ENCODE measurements at regions not wholly inside any gene's neighbourhood (a gene's known extent, or its start where the extent isn't known, plus 50 kb on each side); places are given as distances from the start of the nearest gene placed in this dataset.

- ChIA-PET CTCF (interaction anchor here (0.7 to 1.5 kb wide), 2 partner anchors 8 to 9 kb away, joined by 3 read pairs; no protein-coding TSS in a partner anchor), POLR2A (no interaction called here)
- no peak for TF ChIP-seq CTCF (IDR thresholded peaks at IDR 0.05)
- H3K27me3 Mint-ChIP-seq: peaks cover 3% of the 10 kb centered on the region
- intact Hi-C loops (cut with micrococcal nuclease): no loop called here
- ATAC-seq (no peak), DNase-seq (no peak)
- no peaks in the 10 kb centered on the region for H3K9me3 Mint-ChIP-seq
- H3K4me3 Mint-ChIP-seq: no peak overlapping the region
- H3K27ac Mint-ChIP-seq: no peak overlapping the region
- H3K4me1 Mint-ChIP-seq (ENCODE audit: low read depth): peaks cover 4% of the 10 kb centered on the region
- no peaks in the 10 kb centered on the region for H3K36me3 Mint-ChIP-seq (ENCODE audit: low read depth)
Observed at GRCh38 chr10:60663850-60664249, 114.4 kb upstream of the CDK1 start.

- ATAC-seq (peak; percentile 39), DNase-seq (no peak)
- H3K4me1 Mint-ChIP-seq (ENCODE audit: low read depth): peaks cover 4% of the 10 kb centered on the region
- no peak for TF ChIP-seq CTCF (IDR thresholded peaks at IDR 0.05)
- ChIA-PET CTCF (interaction anchor here (0.7 to 1.5 kb wide), 3 partner anchors 8 to 13 kb away, joined by 3 read pairs; no protein-coding TSS in a partner anchor), POLR2A (no interaction called here)
- peak overlapping the region; percentile 5 for H3K27ac Mint-ChIP-seq
- H3K36me3 Mint-ChIP-seq (ENCODE audit: low read depth): no peaks in the 10 kb centered on the region
- H3K9me3 Mint-ChIP-seq: peaks cover 3% of the 10 kb centered on the region
- no peak overlapping the region for H3K4me3 Mint-ChIP-seq
- intact Hi-C loops (cut with micrococcal nuclease): no loop called here
- H3K27me3 Mint-ChIP-seq: peaks cover 3% of the 10 kb centered on the region
Observed at GRCh38 chr10:60662917-60663614, 115.2 kb upstream of the CDK1 start.

- no peak for TF ChIP-seq CTCF (IDR thresholded peaks at IDR 0.05)
- intact Hi-C loops (cut with micrococcal nuclease): no loop called here
- H3K36me3 Mint-ChIP-seq (ENCODE audit: low read depth): no peaks in the 10 kb centered on the region
- peaks cover 3% of the 10 kb centered on the region for H3K27me3 Mint-ChIP-seq
- DNase-seq (no peak), ATAC-seq (no peak)
- CTCF ChIA-PET: interaction anchor here (1.4 kb wide), 1 partner anchor 11 kb away, joined by 3 read pairs; no protein-coding TSS in a partner anchor
- H3K4me3 Mint-ChIP-seq: no peak overlapping the region
- H3K4me1 Mint-ChIP-seq (ENCODE audit: low read depth): peaks cover 4% of the 10 kb centered on the region
- POLR2A ChIA-PET: no interaction called here
- peaks cover 3% of the 10 kb centered on the region for H3K9me3 Mint-ChIP-seq
- H3K27ac Mint-ChIP-seq: no peak overlapping the region
Observed at GRCh38 chr10:60661637-60662036, 116.6 kb upstream of the CDK1 start.

GRCh38 chr10:60660625-60661024, 117.7 kb upstream of the CDK1 start:
- DNase-seq (no peak), ATAC-seq (no peak)
- H3K27me3 Mint-ChIP-seq: peaks cover 3% of the 10 kb centered on the region
- H3K36me3 Mint-ChIP-seq (ENCODE audit: low read depth): no peaks in the 10 kb centered on the region
- no peak overlapping the region for H3K4me3 Mint-ChIP-seq
- peaks cover 3% of the 10 kb centered on the region for H3K9me3 Mint-ChIP-seq
- ChIA-PET CTCF (interaction anchor here (1.3 kb wide), 1 partner anchor 14 kb away, joined by 4 read pairs; no protein-coding TSS in a partner anchor), POLR2A (no interaction called here)
- peaks cover 4% of the 10 kb centered on the region for H3K4me1 Mint-ChIP-seq (ENCODE audit: low read depth)
- no peak overlapping the region for H3K27ac Mint-ChIP-seq
- no peak for TF ChIP-seq CTCF (IDR thresholded peaks at IDR 0.05)
- intact Hi-C loops (cut with micrococcal nuclease): no loop called here

- no peak for ATAC-seq
- POLR2A ChIA-PET: no interaction called here
- intact Hi-C loops (cut with micrococcal nuclease): no loop called here
Observed at GRCh38 chr10:60654813-60655464, 123.3 kb upstream of the CDK1 start.

More at GRCh38 chr10:60654813-60655464, 123.3 kb upstream of the CDK1 start:
- no peaks in the 10 kb centered on the region for H3K36me3 Mint-ChIP-seq (ENCODE audit: low read depth)
- no peaks in the 10 kb centered on the region for H3K4me1 Mint-ChIP-seq (ENCODE audit: low read depth)
- CTCF ChIA-PET: interaction anchor here (0.8 to 1.8 kb wide), 3 partner anchors 9 to 554 kb away, joined by 3 to 8 read pairs (median 5); no protein-coding TSS in a partner anchor
- DNase-seq: no peak
- H3K4me3 Mint-ChIP-seq: no peak overlapping the region
- TF ChIP-seq CTCF (IDR thresholded peaks at IDR 0.05): no peak
- no peaks in the 10 kb centered on the region for H3K27me3 Mint-ChIP-seq
- no peak overlapping the region for H3K27ac Mint-ChIP-seq
- H3K9me3 Mint-ChIP-seq: peaks cover 3% of the 10 kb centered on the region
